ENCODE measurements at regions not wholly inside any gene's neighbourhood (a gene's known extent, or its start where the extent isn't known, plus 50 kb on each side); places are given as distances from the start of the nearest gene placed in this dataset.

- Histone ChIP-seq H2BK120ac (ENCODE audit: low read depth, low read length, poor library complexity, severe bottlenecking) (no peak overlapping the region), H3K4me1 (ENCODE audit: insufficient read depth, low read length) (no peaks in the 10 kb centered on the region), H4K5ac (ENCODE audit: insufficient read length, low read depth, low read length) (no peak overlapping the region), H3K56ac (ENCODE audit: insufficient read length, low read depth, low read length) (no peak overlapping the region), H3K79me1 (ENCODE audit: insufficient read depth, low read depth, low read length, poor library complexity, severe bottlenecking) (no peaks in the 10 kb centered on the region), H3K27me3 (ENCODE audit: insufficient read depth, low read length) (no peaks in the 10 kb centered on the region), H2BK15ac (ENCODE audit: low read depth, low read length) (no peak overlapping the region), H3K23ac (ENCODE audit: insufficient read length, low read depth, low read length) (no peak overlapping the region), H3K23me2 (ENCODE audit: insufficient read length, low read depth, low read length, poor library complexity, severe bottlenecking) (no peaks in the 10 kb centered on the region), H3K18ac (ENCODE audit: insufficient read length, low read depth, low read length) (no peak overlapping the region), H3K9me3 (ENCODE audit: control insufficient read depth, low read depth, low read length) (no peaks in the 10 kb centered on the region), H4K20me1 (ENCODE audit: control insufficient read depth, insufficient read depth, insufficient read length) (no peaks in the 10 kb centered on the region), H3T11ph (ENCODE audit: low read length) (no peak overlapping the region), H3K27ac (ENCODE audit: insufficient read length, low read depth, low read length) (no peak overlapping the region), H2BK12ac (ENCODE audit: insufficient read length, low read depth, low read length) (no peak overlapping the region), H3K9ac (ENCODE audit: extremely low read depth, insufficient read length, low read length) (no peak overlapping the region), H3K79me2 (ENCODE audit: insufficient read depth, low read length) (no peaks in the 10 kb centered on the region), H3K4me2 (ENCODE audit: insufficient read depth, insufficient read length, low read length) (no peak overlapping the region), H2BK20ac (ENCODE audit: low read depth, low read length, poor library complexity, severe bottlenecking) (no peak overlapping the region), H4K8ac (replicated peaks; ENCODE audit: insufficient read length, low read depth, low read length) (no peak overlapping the region), H2AFZ (ENCODE audit: low read length) (no peak overlapping the region), H3K14ac (ENCODE audit: insufficient read depth, low read length) (no peak overlapping the region), H4K91ac (ENCODE audit: insufficient read length, low read depth, low read length) (no peak overlapping the region), H3K4ac (ENCODE audit: low read depth, low read length) (no peak overlapping the region), H2BK5ac (ENCODE audit: insufficient read length, low read length) (no peak overlapping the region), H2AK5ac (ENCODE audit: insufficient read length, low read length) (no peak overlapping the region)
- no peak overlapping the region for H3K4me3 Mint-ChIP-seq
- H3K27me3 Mint-ChIP-seq (ENCODE audit: low read depth) = no peaks in the 10 kb centered on the region
- H3K36me3 Mint-ChIP-seq (ENCODE audit: insufficient read depth in 1 of 3, low read depth in 3 of 3) = peaks cover 6 to 34% (median 13%) of the 10 kb centered on the region in 3 experiments; a peak in 6 of 7 replicates
- TF ChIP-seq CTCF (conservative IDR thresholded peaks at IDR 0.05) = no peak
- no peak overlapping the region; a peak in 1 of 7 replicates for H3K27ac Mint-ChIP-seq
- no CpG with 5 or more reads among the region's 2 CpGs for WGBS (ENCODE audit: extremely low coverage, insufficient read length, low lambda C conversion rate)
- no peak for DNase-seq
- H3K4me1 Mint-ChIP-seq = no peaks in the 10 kb centered on the region
- peaks cover 34% of the 10 kb centered on the region in 2 experiments for H3K9me3 Mint-ChIP-seq
Measured at GRCh38 chr14:40727107-40727506, 879.6 kb upstream of the LRFN5 start.
